IMR-90 (cell line): ENCODE measurements at regions not wholly inside any gene's neighbourhood (a gene's known extent, or its start where the extent isn't known, plus 50 kb on each side); places are given as distances from the start of the nearest gene placed in this dataset.

Experiments
- ATAC-seq: fragments of 200-7000 bp; cut with Tn5 transposase; 2 replicates; pipeline ENCODE4 v1.9.1; 2020; ENCODE audit warnings: low read depth, mild to moderate bottlenecking, moderate library complexity
- BruUV-seq: library from RNA; stranded (reverse); fragments of 400-500 nt; replicated peaks from 2 replicates; lab custom pipeline; 2021; lab: Mats Ljungman, UMichigan
- CTCF ChIA-PET: fragments of 300-600 bp; formaldehyde crosslinking; extraction: SDS; loops from one replicate; lab custom pipeline; 2021; ENCODE audit warnings: antibody characterized with exemption; lab: Yijun Ruan, JAX
- POLR2A ChIA-PET: fragments of 300-600 bp; sonication (Branson Sonifier 250); formaldehyde crosslinking; loops from one replicate; lab custom pipeline; 2022; ENCODE audit warnings: antibody characterized with exemption; ENCODE audit not compliant: unreplicated experiment; lab: Charles Lee
- DNase-seq: peaks from one replicate; pipeline ENCODE4 v3.0.0; 2013
- H2AFZ ChIP-seq: replicated peaks from 2 replicates; pipeline ENCODE3; 2013; ENCODE audit warnings: low read length, mild to moderate bottlenecking; ENCODE audit not compliant: poor library complexity
- H2AK5ac ChIP-seq: 2 replicates; pipeline ENCODE4 v1.6.1; 2013; ENCODE audit warnings: low read depth, low read length, inconsistent platforms
- H2AK9ac ChIP-seq: replicated peaks from 2 replicates; pipeline ENCODE3; 2013; ENCODE audit warnings: mild to moderate bottlenecking, low read depth, low read length, moderate library complexity; ENCODE audit not compliant: poor library complexity
- H2BK120ac ChIP-seq: 2 replicates; pipeline ENCODE4 v1.6.1; 2013; ENCODE audit warnings: low read depth, low read length, inconsistent platforms
- H2BK15ac ChIP-seq: 3 replicates; pipeline ENCODE4 v1.6.1; 2013; ENCODE audit warnings: low read depth, low read length, inconsistent platforms
- H2BK20ac ChIP-seq: 2 replicates; pipeline ENCODE4 v1.6.1; 2013; ENCODE audit warnings: low read depth, mild to moderate bottlenecking, inconsistent platforms, low read length, moderate library complexity
- H2BK5ac ChIP-seq: 2 replicates; pipeline ENCODE4 v1.6.1; 2013; ENCODE audit warnings: mild to moderate bottlenecking, low read depth, low read length, inconsistent platforms; ENCODE audit not compliant: poor library complexity, severe bottlenecking
- H3K14ac ChIP-seq: replicated peaks from 2 replicates; pipeline ENCODE4 v1.6.1; 2013; ENCODE audit warnings: low read depth, low read length, inconsistent platforms
- H3K18ac ChIP-seq: 2 replicates; pipeline ENCODE4 v1.6.1; 2013; ENCODE audit warnings: low read depth, low read length, control low read depth
- H3K23ac ChIP-seq: 2 replicates; pipeline ENCODE4 v1.6.1; 2013; ENCODE audit warnings: low read depth, low read length, inconsistent platforms
- H3K27ac ChIP-seq: 2 replicates; pipeline ENCODE4 v1.5.1; 2013; ENCODE audit warnings: mild to moderate bottlenecking, control low read depth, low read length; ENCODE audit not compliant: insufficient read depth
- H3K27me3 ChIP-seq: 2 replicates; pipeline ENCODE4 v1.6.1; 2013; ENCODE audit warnings: low read length; ENCODE audit not compliant: control insufficient read depth, insufficient read depth
- H3K36me3 ChIP-seq: 2 replicates; pipeline ENCODE4 v1.6.1; 2013; ENCODE audit warnings: low read length, mixed read lengths; ENCODE audit not compliant: control insufficient read depth, insufficient read depth
- H3K4ac ChIP-seq: 2 replicates; pipeline ENCODE4 v1.6.1; 2013; ENCODE audit warnings: low read depth, low read length, inconsistent platforms
- H3K4me1 ChIP-seq: 2 replicates; pipeline ENCODE4 v1.6.1; 2013; ENCODE audit warnings: low read length, mixed read lengths; ENCODE audit not compliant: control insufficient read depth, insufficient read depth
- H3K4me2 ChIP-seq: 2 replicates; pipeline ENCODE4 v1.6.1; 2013; ENCODE audit warnings: low read depth, mild to moderate bottlenecking, control low read depth, low read length, moderate library complexity
- H3K4me3 ChIP-seq: 2 replicates; pipeline ENCODE4 v1.5.1; 2013; ENCODE audit warnings: low read depth, mild to moderate bottlenecking, control low read depth, low read length, moderate library complexity; ENCODE audit not compliant: insufficient read depth
- H3K56ac ChIP-seq: 2 replicates; pipeline ENCODE4 v1.6.1; 2013; ENCODE audit warnings: low read length, inconsistent platforms; ENCODE audit not compliant: insufficient read depth; ENCODE audit errors: extremely low read depth
- H3K79me1 ChIP-seq, 2 experiments: 2 replicates each; pipeline ENCODE4 v1.6.1; 2013; ENCODE audit warnings: low read length in 2 of 2, inconsistent platforms in 1 of 2, low read depth in 1 of 2
- H3K9ac ChIP-seq: 2 replicates; pipeline ENCODE4 v1.6.1; 2013; ENCODE audit warnings: low read depth, low read length, control low read depth
- H3K9me1 ChIP-seq: 2 replicates; pipeline ENCODE4 v1.6.1; 2013; ENCODE audit warnings: low read length, inconsistent platforms; ENCODE audit not compliant: insufficient read depth
- H3K9me3 ChIP-seq: 2 replicates; pipeline ENCODE4 v1.6.1; 2013; ENCODE audit warnings: low read length; ENCODE audit not compliant: control insufficient read depth, insufficient read depth
- H4K20me1 ChIP-seq: 2 replicates; pipeline ENCODE4 v1.6.1; 2013; ENCODE audit warnings: low read length, inconsistent platforms; ENCODE audit not compliant: insufficient read depth
- H4K5ac ChIP-seq: 2 replicates; pipeline ENCODE4 v1.6.1; 2013; ENCODE audit warnings: mild to moderate bottlenecking, low read depth, low read length, control low read depth
- H4K8ac ChIP-seq, 2 experiments: 2 replicates each; pipeline ENCODE4 v1.6.1; 2013; ENCODE audit warnings: low read depth in 2 of 2, low read length in 2 of 2, control low read depth in 1 of 2, inconsistent platforms in 1 of 2
- H4K91ac ChIP-seq: 2 replicates; pipeline ENCODE4 v1.6.1; 2013; ENCODE audit warnings: low read depth, low read length, inconsistent platforms; ENCODE audit not compliant: insufficient read depth
- BHLHE40 ChIP-seq: fragments of 150-350 bp; IDR thresholded peaks from 2 replicates; pipeline ENCODE4 v1.6.1; 2016; ENCODE audit warnings: mild to moderate bottlenecking, low read depth, low read length
- CHD1 ChIP-seq: IDR thresholded peaks from 2 replicates; pipeline ENCODE4 v1.6.1; 2012; ENCODE audit warnings: low read depth, low read length, improper control_type of control experiment
- FOS ChIP-seq: fragments of 150-350 bp; IDR thresholded peaks from 2 replicates; pipeline ENCODE4 v1.6.1; 2016; ENCODE audit warnings: low read depth, low read length
- MAFK ChIP-seq: IDR thresholded peaks from 2 replicates; pipeline ENCODE4 v1.6.1; 2012; ENCODE audit warnings: low read depth, low read length, improper control_type of control experiment
- MAZ ChIP-seq: IDR thresholded peaks from 2 replicates; pipeline ENCODE4 v1.6.1; 2012; ENCODE audit warnings: low read depth, mild to moderate bottlenecking, low read length, improper control_type of control experiment, moderate library complexity, borderline replicate concordance
- MXI1 ChIP-seq: IDR thresholded peaks from 2 replicates; pipeline ENCODE4 v1.6.1; 2012; ENCODE audit warnings: low read depth, mild to moderate bottlenecking, low read length, moderate library complexity, borderline replicate concordance
- NFE2L2 ChIP-seq: fragments of 150-350 bp; IDR thresholded peaks from 2 replicates; pipeline ENCODE4 v1.6.1; 2016; ENCODE audit warnings: low read depth, mild to moderate bottlenecking, low read length
- POLR2A ChIP-seq: IDR thresholded peaks from 2 replicates; pipeline ENCODE4 v1.6.1; 2012; ENCODE audit warnings: mild to moderate bottlenecking, low read depth, low read length
- RAD21 ChIP-seq: IDR thresholded peaks from 2 replicates; pipeline ENCODE4 v1.6.1; 2012; ENCODE audit warnings: low read length, improper control_type of control experiment
- RCOR1 ChIP-seq: IDR thresholded peaks from 2 replicates; pipeline ENCODE4 v1.6.1; 2012; ENCODE audit warnings: mild to moderate bottlenecking, low read length, improper control_type of control experiment; ENCODE audit not compliant: insufficient replicate concordance
- RFX5 ChIP-seq: IDR thresholded peaks from 2 replicates; pipeline ENCODE4 v1.8.0; 2012; ENCODE audit warnings: low read depth, mild to moderate bottlenecking, low read length, moderate library complexity
- SMC3 ChIP-seq: fragments of 150-350 bp; IDR thresholded peaks from 2 replicates; pipeline ENCODE4 v1.6.1; 2016; ENCODE audit warnings: low read depth, mild to moderate bottlenecking, antibody characterized with exemption, low read length, moderate library complexity
- USF2 ChIP-seq: fragments of 150-350 bp; IDR thresholded peaks from 2 replicates; pipeline ENCODE4 v1.6.1; 2017; ENCODE audit warnings: mild to moderate bottlenecking, antibody characterized with exemption, low read length, low read depth
- WGBS, 2 experiments: methylation state at CpG; one replicate each; pipeline versions ENCODE4 v1.1.5 to v1.1.7; 2013; ENCODE audit warnings: missing lambda C conversion rate in 2 of 2; ENCODE audit not compliant: insufficient read length in 1 of 2; ENCODE audit errors: extremely low coverage in 2 of 2; 5-methylcytosine and 5-hydroxymethylcytosine counted together
- dilution Hi-C: fragments of 300-500 bp; cut with HindIII; formaldehyde crosslinking; loops from one replicate; pipeline ENCODE4 v1.14.3; 2018; ENCODE audit warnings: low sequenced_read_pairs; ENCODE audit not compliant: unreplicated experiment
- in situ Hi-C: fragments of 300-500 bp; cut with MboI; formaldehyde crosslinking; loops from 3 replicates; pipeline ENCODE4 v1.14.3; 2019; ENCODE audit warnings: low sequenced_read_pairs, inconsistent platforms, mixed read lengths
- intact Hi-C: fragments of 100-400 bp; cut with micrococcal nuclease; formaldehyde crosslinking; loops from 2 replicates; pipeline ENCODE4 v1.10.0; 2022
- TF ChIP-seq, protein P1 (sequence below): fragments of 150-350 bp; IDR thresholded peaks from 2 replicates; pipeline ENCODE4 v1.6.1; 2016; ENCODE audit warnings: low read depth, mild to moderate bottlenecking, low read length, moderate library complexity, borderline replicate concordance
- TF ChIP-seq, protein P2 (sequence below): conservative IDR thresholded peaks from 2 replicates; pipeline ENCODE4 v1.5.1; 2012; ENCODE audit warnings: mild to moderate bottlenecking, low read depth, low read length, improper control_type of control experiment

GRCh38 chr14:95023115-95023514 is 134.2 kb downstream of the DICER1 start:
- in situ Hi-C loops = no loop called here
- CTCF ChIA-PET = no interaction called here

More at GRCh38 chr14:95023115-95023514, 134.2 kb downstream of the DICER1 start:
- H2BK20ac ChIP-seq = no peak overlapping the region
- H3K23ac ChIP-seq = no peak overlapping the region
- POLR2A ChIA-PET = no interaction called here
- H3K79me1 ChIP-seq = no peaks in the 10 kb centered on the region
- H2BK120ac ChIP-seq = no peak overlapping the region
- no peak overlapping the region for H3K4ac ChIP-seq
- H3K4me3 ChIP-seq = no peak overlapping the region
- no peak overlapping the region for H3K18ac ChIP-seq
- no peak overlapping the region for H2AFZ ChIP-seq
- no peak overlapping the region for H3K14ac ChIP-seq
- ATAC-seq (no peak), DNase-seq (no peak)
- no peak overlapping the region for H3K56ac ChIP-seq
- no peak overlapping the region for H3K4me2 ChIP-seq
- H2AK5ac ChIP-seq = no peak overlapping the region
- H2BK15ac ChIP-seq = no peak overlapping the region
- no peaks in the 10 kb centered on the region; the same call in 1 of the 2 replicates for H3K4me1 ChIP-seq
- no peak overlapping the region for H2AK9ac ChIP-seq
- H3K9me1 ChIP-seq = no peaks in the 10 kb centered on the region
- H4K91ac ChIP-seq = no peak overlapping the region
- H2BK5ac ChIP-seq = no peak overlapping the region
- dilution Hi-C loops = no loop called here
- no peak overlapping the region for H4K5ac ChIP-seq
- no peak for TF ChIP-seq NFE2L2
- no peak for TF ChIP-seq MXI1
- TF ChIP-seq USF2 = no peak
- no peak for TF ChIP-seq MAFK
- TF ChIP-seq, protein P1, sequence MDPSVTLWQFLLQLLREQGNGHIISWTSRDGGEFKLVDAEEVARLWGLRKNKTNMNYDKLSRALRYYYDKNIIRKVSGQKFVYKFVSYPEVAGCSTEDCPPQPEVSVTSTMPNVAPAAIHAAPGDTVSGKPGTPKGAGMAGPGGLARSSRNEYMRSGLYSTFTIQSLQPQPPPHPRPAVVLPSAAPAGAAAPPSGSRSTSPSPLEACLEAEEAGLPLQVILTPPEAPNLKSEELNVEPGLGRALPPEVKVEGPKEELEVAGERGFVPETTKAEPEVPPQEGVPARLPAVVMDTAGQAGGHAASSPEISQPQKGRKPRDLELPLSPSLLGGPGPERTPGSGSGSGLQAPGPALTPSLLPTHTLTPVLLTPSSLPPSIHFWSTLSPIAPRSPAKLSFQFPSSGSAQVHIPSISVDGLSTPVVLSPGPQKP = no peak
- TF ChIP-seq CHD1 = no peak
- no peak for TF ChIP-seq BHLHE40
- no peak for TF ChIP-seq MAZ
- no peak for TF ChIP-seq FOS
- TF ChIP-seq SMC3 = no peak
- TF ChIP-seq, protein P2, sequence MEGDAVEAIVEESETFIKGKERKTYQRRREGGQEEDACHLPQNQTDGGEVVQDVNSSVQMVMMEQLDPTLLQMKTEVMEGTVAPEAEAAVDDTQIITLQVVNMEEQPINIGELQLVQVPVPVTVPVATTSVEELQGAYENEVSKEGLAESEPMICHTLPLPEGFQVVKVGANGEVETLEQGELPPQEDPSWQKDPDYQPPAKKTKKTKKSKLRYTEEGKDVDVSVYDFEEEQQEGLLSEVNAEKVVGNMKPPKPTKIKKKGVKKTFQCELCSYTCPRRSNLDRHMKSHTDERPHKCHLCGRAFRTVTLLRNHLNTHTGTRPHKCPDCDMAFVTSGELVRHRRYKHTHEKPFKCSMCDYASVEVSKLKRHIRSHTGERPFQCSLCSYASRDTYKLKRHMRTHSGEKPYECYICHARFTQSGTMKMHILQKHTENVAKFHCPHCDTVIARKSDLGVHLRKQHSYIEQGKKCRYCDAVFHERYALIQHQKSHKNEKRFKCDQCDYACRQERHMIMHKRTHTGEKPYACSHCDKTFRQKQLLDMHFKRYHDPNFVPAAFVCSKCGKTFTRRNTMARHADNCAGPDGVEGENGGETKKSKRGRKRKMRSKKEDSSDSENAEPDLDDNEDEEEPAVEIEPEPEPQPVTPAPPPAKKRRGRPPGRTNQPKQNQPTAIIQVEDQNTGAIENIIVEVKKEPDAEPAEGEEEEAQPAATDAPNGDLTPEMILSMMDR = no peak
- no peak for TF ChIP-seq POLR2A
- TF ChIP-seq RCOR1 = no peak
- TF ChIP-seq RFX5 = no peak
- TF ChIP-seq RAD21 = no peak
- no TSS peak for BruUV-seq
- H4K8ac ChIP-seq = no peak overlapping the region
- H3K9me3 ChIP-seq = peaks cover 2% of the 10 kb centered on the region; the same call in 1 of the 2 replicates
- no peak overlapping the region for H3K27ac ChIP-seq
- no peak overlapping the region for H3K9ac ChIP-seq
- intact Hi-C loops = no loop called here
- no peaks in the 10 kb centered on the region for H3K36me3 ChIP-seq
- H3K27me3 ChIP-seq = no peaks in the 10 kb centered on the region; the same call in 1 of the 2 replicates
- WGBS, 2 experiments = no CpG with 5 or more reads among the region's 9 CpGs
- H4K20me1 ChIP-seq = no peaks in the 10 kb centered on the region
